ENCODE measurements at regions not wholly inside any gene's neighbourhood (a gene's known extent, or its start where the extent isn't known, plus 50 kb on each side); places are given as distances from the start of the nearest gene placed in this dataset.

DNA sequence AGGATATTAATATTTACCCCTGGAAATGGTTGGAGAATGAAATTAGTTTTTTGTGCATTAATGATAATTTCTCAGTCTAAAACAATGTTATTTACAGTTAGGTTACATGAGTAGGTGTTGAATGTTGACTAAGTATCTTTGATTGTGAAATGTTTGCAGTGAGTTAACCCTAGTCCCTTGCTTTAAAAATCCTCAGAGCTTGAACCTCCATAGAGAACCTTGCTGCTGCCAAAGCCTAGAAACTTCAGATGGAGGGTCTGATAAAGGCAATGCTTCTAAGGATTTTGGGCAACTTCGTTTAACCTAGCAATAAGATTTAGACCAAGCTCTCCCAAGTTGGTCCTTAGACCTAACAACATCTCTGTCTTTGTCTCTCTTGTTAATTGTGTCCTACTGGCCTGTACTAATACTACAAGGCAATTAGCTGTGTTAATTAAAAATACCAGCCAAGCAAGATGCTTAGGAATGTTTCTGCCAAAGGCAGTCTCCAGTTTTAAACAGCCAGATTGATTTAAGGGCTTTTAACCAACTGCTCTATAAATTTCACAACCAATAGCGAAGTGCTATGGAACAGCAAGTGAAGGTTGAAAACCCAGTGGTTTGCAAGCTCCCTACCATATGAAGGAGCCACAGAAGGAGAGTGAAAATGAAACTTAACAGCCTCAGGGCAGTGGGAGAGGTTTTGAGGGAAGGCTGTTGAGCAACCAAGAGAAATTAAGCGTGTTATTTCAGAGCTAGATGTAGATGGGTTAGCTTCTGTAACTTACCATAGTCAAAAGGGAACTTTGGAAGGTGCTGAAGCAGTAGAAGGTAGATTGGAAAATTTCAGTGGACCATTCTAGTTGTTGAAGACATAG lies 295.9 kb upstream of the ANO5 start:
- Histone ChIP-seq H3K4me2 (ENCODE audit: low read length) (no peak overlapping the region), H3K4me1 (ENCODE audit: control insufficient read depth, low read length) (no peaks in the 10 kb centered on the region), H3K4me3 (ENCODE audit: low read length) (no peak overlapping the region), H4K20me1 (ENCODE audit: control insufficient read depth, insufficient read depth, low read depth, low read length) (no peaks in the 10 kb centered on the region), H3K9me3 (ENCODE audit: control insufficient read depth, insufficient read depth, low read length) (no peaks in the 10 kb centered on the region), H3K36me3 (ENCODE audit: control insufficient read depth, low read length) (no peaks in the 10 kb centered on the region), H3K27ac (ENCODE audit: low read depth, low read length) (no peak overlapping the region), H3K79me2 (ENCODE audit: control insufficient read depth, low read length) (no peaks in the 10 kb centered on the region), H3F3A (ENCODE audit: control insufficient read depth, insufficient read depth) (no peaks in the 10 kb centered on the region), H3K9me2 (replicated peaks; ENCODE audit: control insufficient read depth, low read length) (no peaks in the 10 kb centered on the region), H3K27me3 (ENCODE audit: control insufficient read depth, low read length) (no peaks in the 10 kb centered on the region)
- TF ChIP-seq, protein P1, sequence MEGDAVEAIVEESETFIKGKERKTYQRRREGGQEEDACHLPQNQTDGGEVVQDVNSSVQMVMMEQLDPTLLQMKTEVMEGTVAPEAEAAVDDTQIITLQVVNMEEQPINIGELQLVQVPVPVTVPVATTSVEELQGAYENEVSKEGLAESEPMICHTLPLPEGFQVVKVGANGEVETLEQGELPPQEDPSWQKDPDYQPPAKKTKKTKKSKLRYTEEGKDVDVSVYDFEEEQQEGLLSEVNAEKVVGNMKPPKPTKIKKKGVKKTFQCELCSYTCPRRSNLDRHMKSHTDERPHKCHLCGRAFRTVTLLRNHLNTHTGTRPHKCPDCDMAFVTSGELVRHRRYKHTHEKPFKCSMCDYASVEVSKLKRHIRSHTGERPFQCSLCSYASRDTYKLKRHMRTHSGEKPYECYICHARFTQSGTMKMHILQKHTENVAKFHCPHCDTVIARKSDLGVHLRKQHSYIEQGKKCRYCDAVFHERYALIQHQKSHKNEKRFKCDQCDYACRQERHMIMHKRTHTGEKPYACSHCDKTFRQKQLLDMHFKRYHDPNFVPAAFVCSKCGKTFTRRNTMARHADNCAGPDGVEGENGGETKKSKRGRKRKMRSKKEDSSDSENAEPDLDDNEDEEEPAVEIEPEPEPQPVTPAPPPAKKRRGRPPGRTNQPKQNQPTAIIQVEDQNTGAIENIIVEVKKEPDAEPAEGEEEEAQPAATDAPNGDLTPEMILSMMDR (IDR thresholded peaks at IDR 0.05; ENCODE audit: low read depth, low read length, poor library complexity, severe bottlenecking), result no peak
- no peak for TF ChIP-seq EZH2phosphoT487 (IDR thresholded peaks at IDR 0.05; ENCODE audit: borderline replicate concordance, low read length)

DNA sequence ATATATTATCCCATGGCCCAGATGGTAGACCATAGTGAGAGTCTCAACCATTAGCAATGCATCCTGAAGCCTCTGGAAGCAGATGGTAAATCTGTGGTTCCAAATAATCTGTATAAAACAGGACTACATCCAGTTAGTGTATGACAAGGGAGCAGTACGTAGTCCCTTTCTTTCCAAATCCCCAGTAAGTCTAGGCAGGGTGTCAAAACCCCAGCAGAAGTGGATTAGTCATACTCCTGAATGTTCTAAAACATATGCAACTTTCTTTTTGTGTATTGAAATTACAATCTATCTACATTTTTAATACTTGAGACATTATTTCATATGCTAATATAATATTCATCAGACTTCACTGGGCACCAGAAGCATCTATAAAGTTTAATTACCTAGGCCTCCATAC lies 295.1 kb upstream of the ANO5 start:
- TF ChIP-seq EZH2phosphoT487 (IDR thresholded peaks at IDR 0.05; ENCODE audit: borderline replicate concordance, low read length), result no peak
- TF ChIP-seq, protein P1 (IDR thresholded peaks at IDR 0.05; ENCODE audit: low read depth, low read length, poor library complexity, severe bottlenecking), result no peak
- no peak overlapping the region for H3K4me2 ChIP-seq (ENCODE audit: low read length)
- H3K9me2 ChIP-seq (replicated peaks; ENCODE audit: control insufficient read depth, low read length), result no peaks in the 10 kb centered on the region
- no peaks in the 10 kb centered on the region for H3K79me2 ChIP-seq (ENCODE audit: control insufficient read depth, low read length)
- H3K36me3 ChIP-seq (ENCODE audit: control insufficient read depth, low read length), result no peaks in the 10 kb centered on the region
- H4K20me1 ChIP-seq (ENCODE audit: control insufficient read depth, insufficient read depth, low read depth, low read length), result no peaks in the 10 kb centered on the region
- H3F3A ChIP-seq (ENCODE audit: control insufficient read depth, insufficient read depth), result no peaks in the 10 kb centered on the region
- H3K27ac ChIP-seq (ENCODE audit: low read depth, low read length), result no peak overlapping the region
- H3K4me1 ChIP-seq (ENCODE audit: control insufficient read depth, low read length), result no peaks in the 10 kb centered on the region
- no peak overlapping the region for H3K4me3 ChIP-seq (ENCODE audit: low read length)
- no peaks in the 10 kb centered on the region for H3K27me3 ChIP-seq (ENCODE audit: control insufficient read depth, low read length)
- H3K9me3 ChIP-seq (ENCODE audit: control insufficient read depth, insufficient read depth, low read length), result no peaks in the 10 kb centered on the region

DNA sequence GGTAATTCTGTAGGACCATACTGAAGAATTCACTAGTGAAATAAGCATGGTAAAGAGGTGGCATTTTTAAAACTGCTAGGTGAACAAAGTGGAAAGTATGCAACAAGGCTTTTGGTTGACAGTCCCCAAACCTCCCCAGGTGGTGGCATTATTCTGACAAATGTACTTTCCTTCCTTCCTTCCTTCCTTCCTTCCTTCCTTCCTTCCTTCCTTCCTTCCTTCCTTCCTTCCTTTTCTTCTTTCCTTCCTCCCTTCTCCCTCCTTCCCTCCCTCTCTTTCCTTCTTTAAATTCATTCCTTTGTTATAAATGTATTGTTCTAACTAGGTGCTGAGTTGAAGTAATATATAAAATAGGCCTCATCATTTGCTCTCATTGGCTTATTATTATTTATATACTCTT lies 284.7 kb upstream of the ANO5 start:
- Histone ChIP-seq H3K9me2 (replicated peaks; ENCODE audit: control insufficient read depth, low read length) (no peaks in the 10 kb centered on the region), H3K4me3 (ENCODE audit: low read length) (no peak overlapping the region), H3K79me2 (ENCODE audit: control insufficient read depth, low read length) (no peaks in the 10 kb centered on the region), H3K9me3 (ENCODE audit: control insufficient read depth, insufficient read depth, low read length) (no peaks in the 10 kb centered on the region), H3K36me3 (ENCODE audit: control insufficient read depth, low read length) (no peaks in the 10 kb centered on the region), H4K20me1 (ENCODE audit: control insufficient read depth, insufficient read depth, low read depth, low read length) (no peaks in the 10 kb centered on the region), H3K4me2 (ENCODE audit: low read length) (no peak overlapping the region), H3K27ac (ENCODE audit: low read depth, low read length) (no peak overlapping the region), H3K27me3 (ENCODE audit: control insufficient read depth, low read length) (no peaks in the 10 kb centered on the region), H3K4me1 (ENCODE audit: control insufficient read depth, low read length) (no peaks in the 10 kb centered on the region), H3F3A (ENCODE audit: control insufficient read depth, insufficient read depth) (no peaks in the 10 kb centered on the region)
- no peak for TF ChIP-seq EZH2phosphoT487 (IDR thresholded peaks at IDR 0.05; ENCODE audit: borderline replicate concordance, low read length)
- TF ChIP-seq, protein P1 (IDR thresholded peaks at IDR 0.05; ENCODE audit: low read depth, low read length, poor library complexity, severe bottlenecking), result no peak
